ENCODE measurements at regions not wholly inside any gene's neighbourhood (a gene's known extent, or its start where the extent isn't known, plus 50 kb on each side); places are given as distances from the start of the nearest gene placed in this dataset.

GRCh38 chr13:32830336-32831031, 185.7 kb upstream of the KL start:
- no peaks in the 10 kb centered on the region for H3K79me2 ChIP-seq (ENCODE audit: control insufficient read depth, insufficient read depth, low read length)
- H3K36me3 ChIP-seq (ENCODE audit: control insufficient read depth in 2 of 2, insufficient read depth in 2 of 2, low read length in 1 of 2), result no peaks in the 10 kb centered on the region
- H3K9ac ChIP-seq (ENCODE audit: control insufficient read depth, insufficient read depth, low read length), result no peak overlapping the region
- DNase-seq (ENCODE audit: low read depth, low spot score), result no peak
- H3K4me1 ChIP-seq (ENCODE audit: control insufficient read depth, insufficient read depth, low read length), result peaks cover 18% of the 10 kb centered on the region
- in situ Hi-C loops (cut with MboI) (no loop called here), intact Hi-C loops (cut with micrococcal nuclease; ENCODE audit: unreplicated experiment) (loop anchor here (10.0 kb wide), 2 partner anchors 274 to 374 kb away; no protein-coding TSS in a partner anchor)
- no peak overlapping the region for H2AFZ ChIP-seq (ENCODE audit: control insufficient read depth, low read depth, low read length)
- 83% methylated on average over 10 of the region's 10 CpGs for whole genome bisulfite sequencing (ENCODE audit: insufficient coverage, insufficient replicate concordance, low lambda C conversion rate, missing lambda C conversion rate)
- RAD21 ChIA-PET (ENCODE audit: unreplicated experiment), result interaction anchor here (1.0 to 2.5 kb wide), 3 partner anchors 19 to 186 kb away, joined by 3 to 6 read pairs (median 3); no protein-coding TSS in a partner anchor
- no peaks in the 10 kb centered on the region for H3K27me3 ChIP-seq (replicated peaks in 1 of 2; ENCODE audit: control insufficient read depth in 2 of 2, insufficient read depth in 2 of 2, low read length in 1 of 2)
- no peak for FAIRE-seq
- CTCF ChIA-PET, result interaction anchor here (0.9 kb wide), 1 partner anchor 81 kb away, joined by 5 read pairs; no protein-coding TSS in a partner anchor
- POLR2A ChIA-PET, result no interaction called here
- no peak for ATAC-seq
- H3K27ac ChIP-seq (ENCODE audit: control insufficient read depth, insufficient read depth), result no peak overlapping the region
- no peak for TF ChIP-seq ZBED1 (IDR thresholded peaks at IDR 0.05; ENCODE audit: borderline replicate concordance)
- TF ChIP-seq TCF7 (IDR thresholded peaks at IDR 0.05; ENCODE audit: borderline replicate concordance), result no peak
- TF ChIP-seq EED (IDR thresholded peaks at IDR 0.05; ENCODE audit: low read depth), result no peak
- no peak for TF ChIP-seq ATF2 (IDR thresholded peaks at IDR 0.05; ENCODE audit: low read length)
- no peak for TF ChIP-seq JUND (IDR thresholded peaks at IDR 0.05; ENCODE audit: low read depth, low read length)
- no peak for TF ChIP-seq CTCF (IDR thresholded peaks at IDR 0.05 in 2 of 3, conservative IDR thresholded peaks at IDR 0.05 in 1 of 3; ENCODE audit: control insufficient read depth in 2 of 3, extremely low read depth in 1 of 3, insufficient read depth in 1 of 3, low read depth in 3 of 3, low read length in 3 of 3)
- no peak for TF ChIP-seq PAX8 (IDR thresholded peaks at IDR 0.05)
- TF ChIP-seq SMC3 (IDR thresholded peaks at IDR 0.05; ENCODE audit: borderline replicate concordance, low read length), result no peak
- TF ChIP-seq SRF (IDR thresholded peaks at IDR 0.05; ENCODE audit: low read depth in 2 of 2, low read length in 2 of 2), result no peak
- TF ChIP-seq E2F4 (IDR thresholded peaks at IDR 0.05; ENCODE audit: low read depth, low read length), result no peak
- TF ChIP-seq YBX1 (IDR thresholded peaks at IDR 0.05), result no peak
- no peak for TF ChIP-seq HDGF (IDR thresholded peaks at IDR 0.05)
- no peak for TF ChIP-seq E2F8 (IDR thresholded peaks at IDR 0.05; ENCODE audit: low read depth, partially characterized antibody)
- TF ChIP-seq SKIL (IDR thresholded peaks at IDR 0.05; ENCODE audit: low read depth, poor library complexity, severe bottlenecking), result no peak
- SMC1A ChIA-PET (ENCODE audit: uncharacterized antibody, unreplicated experiment), result interaction anchor here (1.1 to 1.2 kb wide), 3 partner anchors 7 to 19 kb away, joined by 3 to 5 read pairs (median 3); no protein-coding TSS in a partner anchor
- BruUV-seq (replicated peaks), result no TSS peak
- no peak overlapping the region for H3K4me2 ChIP-seq (ENCODE audit: control insufficient read depth, insufficient read depth)
- H3K4me3 ChIP-seq, result no peak overlapping the region
- H4K20me1 ChIP-seq (ENCODE audit: control insufficient read depth, insufficient read depth), result no peaks in the 10 kb centered on the region
- H3K9me3 ChIP-seq (replicated peaks; ENCODE audit: control insufficient read depth, insufficient read depth, low read length), result peaks cover 3% of the 10 kb centered on the region; the same call in 1 of the 3 replicates
